Central memory CD8-positive, alpha-beta T cell (primary cell): ENCODE measurements at regions not wholly inside any gene's neighbourhood (a gene's known extent, or its start where the extent isn't known, plus 50 kb on each side); places are given as distances from the start of the nearest gene placed in this dataset.
"Not testable (repeated sequence)": the region's sequence is repeated elsewhere in the genome, so short reads cannot be mapped to it uniquely, and the experiment has no call there.

Experiments
- ATAC-seq: fragments of 150-1000 bp; cut with Tn5 transposase; replicated peaks from 2 replicates; pipeline ENCODE4 v1.10.0; 2022; ENCODE audit warnings: mild to moderate bottlenecking, moderate FRiP score, moderate number of reproducible peaks; ENCODE audit not compliant: poor library complexity, severe bottlenecking; ENCODE audit errors: extremely low read depth
- DNase-seq, 2 donors: peaks; one replicate each; pipeline ENCODE4 v3.0.0; 2021; ENCODE audit warnings: low spot score in 2 of 2
- H3K27ac Mint-ChIP-seq: one replicate; pipeline ENCODE4 v1.8.0; 2022; ENCODE audit warnings: low read depth, mild to moderate bottlenecking, moderate library complexity, mixed read lengths
- H3K27me3 Mint-ChIP-seq: one replicate; pipeline ENCODE4 v1.8.0; 2022; ENCODE audit warnings: mixed read lengths
- H3K36me3 Mint-ChIP-seq: one replicate; pipeline ENCODE4 v1.8.0; 2022; ENCODE audit warnings: mild to moderate bottlenecking, moderate library complexity, mixed read lengths; ENCODE audit not compliant: insufficient read depth
- H3K4me1 Mint-ChIP-seq: one replicate; pipeline ENCODE4 v1.8.0; 2022; ENCODE audit warnings: mixed read lengths
- H3K4me3 Mint-ChIP-seq: one replicate; pipeline ENCODE4 v1.8.0; 2022; ENCODE audit warnings: mild to moderate bottlenecking, moderate library complexity, mixed read lengths
- H3K9me3 Mint-ChIP-seq: one replicate; pipeline ENCODE4 v1.8.0; 2022; ENCODE audit warnings: mixed read lengths

DNA sequence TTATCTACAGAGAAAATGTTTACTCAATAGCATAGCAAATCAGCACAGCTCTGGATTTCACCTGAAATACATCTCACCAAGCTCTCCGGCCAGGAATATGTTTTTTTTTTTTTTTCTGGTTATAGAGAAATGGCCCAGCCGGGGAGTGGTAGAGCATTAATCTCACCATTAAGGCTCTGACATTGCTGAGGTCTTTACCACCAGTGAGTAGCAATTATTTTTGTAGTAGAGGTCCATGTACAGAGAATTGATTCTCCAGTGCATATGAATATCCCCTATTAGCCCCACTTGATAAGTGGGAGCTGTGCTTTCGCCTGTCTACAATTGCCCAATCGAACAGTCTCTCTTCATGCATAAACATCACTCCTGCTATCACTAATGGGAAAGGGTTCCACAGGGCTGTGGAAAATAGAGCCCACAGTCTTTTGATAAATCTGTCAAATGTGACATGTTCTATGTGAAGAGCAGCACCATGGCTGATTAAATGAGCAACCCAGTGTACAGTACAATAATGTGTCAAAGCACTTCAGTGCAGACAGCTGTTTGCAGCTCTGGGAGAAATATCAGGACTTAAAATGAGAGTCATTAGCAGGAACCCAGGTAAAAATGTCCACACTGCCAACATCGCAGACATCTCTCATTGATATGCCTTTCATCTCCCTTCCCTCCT lies 227.1 kb upstream of the ID4 start:
- no peak for ATAC-seq
- peaks cover 6% of the 10 kb centered on the region for H3K9me3 Mint-ChIP-seq
- H3K4me1 Mint-ChIP-seq: no peaks in the 10 kb centered on the region
- H3K27ac Mint-ChIP-seq: no peak overlapping the region
- no peak for DNase-seq
- no peaks in the 10 kb centered on the region for H3K36me3 Mint-ChIP-seq
- no peak overlapping the region for H3K4me3 Mint-ChIP-seq
- no peaks in the 10 kb centered on the region for H3K27me3 Mint-ChIP-seq

DNA sequence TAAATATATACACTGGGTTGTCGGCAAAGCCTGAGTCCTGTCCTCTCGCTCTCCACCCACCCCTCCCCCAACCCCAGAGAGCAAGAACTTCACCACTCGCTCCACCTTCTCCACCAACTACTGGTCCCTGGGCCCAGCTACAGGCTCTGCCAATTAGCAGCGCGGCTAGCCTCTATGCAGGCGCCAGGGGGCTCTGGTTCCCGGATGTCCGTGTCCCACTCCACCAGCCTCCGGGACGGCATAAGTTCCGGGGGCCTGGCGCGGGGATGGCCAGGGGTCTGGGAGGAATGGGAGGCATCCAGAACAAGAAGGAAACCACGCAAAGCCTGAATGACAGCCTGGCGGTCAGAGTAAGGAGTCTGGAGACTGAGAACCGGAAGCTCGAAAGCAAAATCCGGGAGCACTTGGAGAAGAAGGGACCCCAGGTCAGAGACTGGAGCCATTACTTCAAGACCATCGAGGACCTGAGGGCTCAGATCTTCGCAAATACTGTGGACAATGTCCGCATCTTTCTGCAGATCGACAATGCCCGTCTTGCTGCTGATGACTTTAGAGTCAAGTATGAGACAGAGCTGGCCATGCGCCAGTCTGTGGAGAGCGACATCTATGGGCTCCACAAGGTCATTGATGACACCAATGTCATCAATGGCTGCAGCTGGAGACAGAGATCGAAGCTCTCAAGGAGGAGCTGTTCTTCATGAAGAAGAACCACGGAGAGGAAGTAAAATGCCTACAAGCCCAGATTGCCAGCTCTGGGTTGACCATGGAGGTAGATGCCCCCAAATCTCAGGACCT lies 224.3 kb upstream of the ID4 start:
- H3K4me1 Mint-ChIP-seq, H3K4me3 Mint-ChIP-seq, ATAC-seq, DNase-seq, H3K27me3 Mint-ChIP-seq, H3K27ac Mint-ChIP-seq, H3K36me3 Mint-ChIP-seq: not testable (repeated sequence)
- peaks cover 23% of the 10 kb centered on the region for H3K9me3 Mint-ChIP-seq

DNA sequence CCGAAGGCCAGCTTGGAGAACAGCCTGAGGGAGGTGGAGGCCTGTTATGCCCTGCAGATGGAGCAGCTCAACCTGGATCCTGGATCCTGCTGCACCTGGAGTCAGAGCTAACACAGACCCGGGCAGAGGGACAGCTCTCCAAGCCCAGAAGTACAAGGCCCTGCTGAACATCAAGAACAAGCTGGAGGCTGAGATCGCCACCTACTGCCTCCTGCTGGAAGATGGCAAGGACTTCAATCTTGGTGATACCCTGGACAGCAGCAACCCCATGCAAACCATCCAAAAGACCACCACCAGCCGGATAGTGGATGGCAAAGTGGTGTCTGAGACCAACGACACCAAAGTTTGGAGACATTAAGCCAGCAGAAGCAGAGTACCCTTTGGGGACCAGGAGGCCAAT lies 223.5 kb upstream of the ID4 start:
- no peak for DNase-seq
- ATAC-seq: no peak
- H3K4me3 Mint-ChIP-seq: no peak overlapping the region

GRCh38 chr6:19616022-19616421 lies 221.1 kb upstream of the ID4 start:
- H3K9me3 Mint-ChIP-seq: peaks cover 28% of the 10 kb centered on the region
- no peaks in the 10 kb centered on the region for H3K36me3 Mint-ChIP-seq
- H3K27me3 Mint-ChIP-seq: no peaks in the 10 kb centered on the region
- ATAC-seq (no peak), DNase-seq (no peak)
- H3K4me3 Mint-ChIP-seq: no peak overlapping the region
- H3K27ac Mint-ChIP-seq: no peak overlapping the region
- no peaks in the 10 kb centered on the region for H3K4me1 Mint-ChIP-seq

More for the DNA sequence above, 223.5 kb upstream of the ID4 start:
- Mint-ChIP-seq H3K9me3 (peaks cover 28% of the 10 kb centered on the region), H3K4me1 (no peaks in the 10 kb centered on the region), H3K27ac (no peak overlapping the region), H3K36me3 (no peaks in the 10 kb centered on the region), H3K27me3 (no peaks in the 10 kb centered on the region)

DNA sequence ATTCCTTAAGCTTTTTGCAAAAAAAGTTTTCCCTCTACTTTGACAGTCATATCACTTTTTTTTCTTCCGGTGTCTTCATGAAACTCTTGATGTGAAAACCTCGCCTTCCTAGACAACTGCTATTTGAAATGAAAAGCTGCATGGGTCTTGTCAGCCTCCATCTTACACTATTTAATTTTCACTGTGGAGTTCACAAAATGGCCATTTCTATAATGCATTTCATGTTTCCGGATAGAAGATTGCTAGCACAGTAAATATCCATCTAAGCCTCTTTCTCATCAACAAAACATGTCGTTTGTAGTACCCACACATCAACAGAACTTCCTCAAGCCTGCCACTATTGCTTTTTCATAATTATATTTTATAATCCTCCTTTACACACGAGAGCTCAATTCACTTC lies 204.9 kb upstream of the ID4 start:
- Mint-ChIP-seq H3K27me3 (no peaks in the 10 kb centered on the region), H3K36me3 (peaks cover 4% of the 10 kb centered on the region), H3K4me1 (no peaks in the 10 kb centered on the region), H3K4me3 (no peak overlapping the region), H3K9me3 (no peaks in the 10 kb centered on the region), H3K27ac (no peak overlapping the region)
- no peak for DNase-seq
- no peak for ATAC-seq

DNA sequence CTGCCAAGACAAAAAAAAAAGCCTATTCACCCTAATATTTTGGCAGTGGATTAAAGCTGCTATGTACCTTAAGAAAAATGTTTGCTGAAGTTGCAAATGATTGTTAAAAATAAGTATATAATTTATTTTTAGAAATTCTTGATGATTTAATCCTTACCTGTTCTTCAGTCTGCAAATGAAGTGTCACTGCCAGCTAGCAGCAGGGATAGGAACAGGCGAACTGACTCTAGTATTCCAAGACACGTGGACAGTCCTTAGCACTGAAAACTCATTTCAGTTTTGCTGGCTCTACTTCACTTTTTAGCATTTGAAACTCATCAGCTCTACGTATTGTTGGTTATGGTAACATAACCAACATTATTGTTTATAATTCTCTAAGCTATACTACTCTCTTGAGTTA lies 204.4 kb upstream of the ID4 start:
- H3K4me1 Mint-ChIP-seq: no peaks in the 10 kb centered on the region
- no peak overlapping the region for H3K27ac Mint-ChIP-seq
- H3K27me3 Mint-ChIP-seq: no peaks in the 10 kb centered on the region
- H3K36me3 Mint-ChIP-seq: peaks cover 4% of the 10 kb centered on the region
- ATAC-seq (no peak), DNase-seq (no peak)
- no peak overlapping the region for H3K4me3 Mint-ChIP-seq
- no peaks in the 10 kb centered on the region for H3K9me3 Mint-ChIP-seq

- Mint-ChIP-seq H3K4me3 (no peak overlapping the region), H3K27ac (no peak overlapping the region), H3K9me3 (peaks cover 8% of the 10 kb centered on the region), H3K27me3 (no peaks in the 10 kb centered on the region), H3K36me3 (peaks cover 2% of the 10 kb centered on the region), H3K4me1 (no peaks in the 10 kb centered on the region)
- DNase-seq (no peak), ATAC-seq (no peak)
Observed at GRCh38 chr6:19635728-19636127, 201.4 kb upstream of the ID4 start.

GRCh38 chr6:19637010-19637409 lies 200.2 kb upstream of the ID4 start:
- Mint-ChIP-seq H3K36me3 (peaks cover 2% of the 10 kb centered on the region), H3K27me3 (no peaks in the 10 kb centered on the region), H3K9me3 (peaks cover 8% of the 10 kb centered on the region), H3K4me1 (no peaks in the 10 kb centered on the region), H3K4me3 (no peak overlapping the region), H3K27ac (no peak overlapping the region)
- DNase-seq (no peak), ATAC-seq (no peak)

DNA sequence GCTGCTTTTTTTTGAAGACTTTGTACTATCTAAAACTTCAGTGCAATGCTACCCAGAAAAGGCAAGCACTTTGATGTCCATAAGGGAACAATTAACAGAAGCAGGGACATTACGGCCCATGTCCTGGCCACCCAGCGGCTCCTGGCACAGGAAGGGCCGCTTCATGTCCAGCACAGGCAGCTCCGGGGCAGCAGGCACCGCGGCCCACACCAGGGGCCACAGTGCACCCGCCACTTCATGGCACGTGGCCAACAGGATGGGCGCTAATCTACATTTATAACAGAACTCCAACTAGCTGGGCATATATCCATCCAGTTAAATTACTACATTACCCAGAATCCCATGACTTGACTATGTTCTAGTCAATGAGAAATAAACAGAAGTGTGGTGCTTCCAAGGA lies 198.2 kb upstream of the ID4 start:
- Mint-ChIP-seq H3K4me1 (no peaks in the 10 kb centered on the region), H3K36me3 (no peaks in the 10 kb centered on the region), H3K9me3 (peaks cover 8% of the 10 kb centered on the region), H3K27ac (no peak overlapping the region), H3K27me3 (no peaks in the 10 kb centered on the region), H3K4me3 (no peak overlapping the region)
- ATAC-seq (no peak), DNase-seq (no peak)

DNA sequence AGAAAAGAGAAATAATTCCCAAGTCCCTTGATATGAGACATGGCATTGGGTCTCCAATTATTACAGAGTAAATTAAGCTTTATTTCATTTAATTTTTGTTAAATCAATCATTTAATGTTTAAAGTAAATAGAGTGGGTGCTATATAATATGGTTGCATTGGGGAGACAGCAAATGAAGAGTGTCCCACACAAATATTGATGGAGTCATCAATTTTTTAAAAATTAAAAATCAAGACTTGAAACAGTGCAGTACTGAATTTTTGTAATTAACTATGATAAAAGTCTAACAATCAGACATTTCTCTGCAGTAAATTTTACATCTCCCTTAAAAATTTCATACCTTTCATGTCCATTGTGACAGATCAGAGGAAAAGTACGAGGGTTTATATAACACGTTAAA lies 193.9 kb upstream of the ID4 start:
- H3K27me3 Mint-ChIP-seq: no peaks in the 10 kb centered on the region
- H3K4me1 Mint-ChIP-seq: no peaks in the 10 kb centered on the region
- DNase-seq: no peak
- peaks cover 8% of the 10 kb centered on the region for H3K9me3 Mint-ChIP-seq
- ATAC-seq: no peak
- no peak overlapping the region for H3K27ac Mint-ChIP-seq
- H3K36me3 Mint-ChIP-seq: no peaks in the 10 kb centered on the region
- H3K4me3 Mint-ChIP-seq: no peak overlapping the region

- no peak for DNase-seq
- no peak for ATAC-seq
- no peaks in the 10 kb centered on the region for H3K27me3 Mint-ChIP-seq
- H3K4me3 Mint-ChIP-seq: no peak overlapping the region
- H3K27ac Mint-ChIP-seq: no peak overlapping the region
- no peaks in the 10 kb centered on the region for H3K4me1 Mint-ChIP-seq
- H3K9me3 Mint-ChIP-seq: peaks cover 8% of the 10 kb centered on the region
- no peaks in the 10 kb centered on the region for H3K36me3 Mint-ChIP-seq
Observed at GRCh38 chr6:19643713-19644112, 193.5 kb upstream of the ID4 start.

DNA sequence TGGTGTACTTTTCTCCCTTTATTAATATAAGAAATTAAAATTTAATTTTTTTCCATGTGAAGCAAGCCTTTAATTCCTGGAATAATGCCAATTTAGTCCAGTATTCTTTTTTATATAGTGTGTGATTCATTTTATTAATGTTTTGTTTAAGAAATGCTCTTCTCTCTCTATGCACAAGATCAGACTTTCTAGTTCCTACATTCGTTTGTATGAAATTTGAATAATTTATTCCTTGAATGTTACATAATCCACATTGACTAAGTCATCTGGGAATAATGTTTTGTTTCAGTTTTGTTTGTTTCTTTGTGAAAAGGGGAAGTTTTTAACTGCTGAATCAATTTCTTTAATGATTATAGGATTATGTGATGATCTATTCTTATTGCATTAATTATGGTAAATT lies 181.4 kb upstream of the ID4 start:
- DNase-seq: no peak
- no peaks in the 10 kb centered on the region for H3K36me3 Mint-ChIP-seq
- H3K4me3 Mint-ChIP-seq: no peak overlapping the region
- no peak overlapping the region for H3K27ac Mint-ChIP-seq
- no peak for ATAC-seq
- H3K9me3 Mint-ChIP-seq: no peaks in the 10 kb centered on the region
- H3K4me1 Mint-ChIP-seq: no peaks in the 10 kb centered on the region
- no peaks in the 10 kb centered on the region for H3K27me3 Mint-ChIP-seq

DNA sequence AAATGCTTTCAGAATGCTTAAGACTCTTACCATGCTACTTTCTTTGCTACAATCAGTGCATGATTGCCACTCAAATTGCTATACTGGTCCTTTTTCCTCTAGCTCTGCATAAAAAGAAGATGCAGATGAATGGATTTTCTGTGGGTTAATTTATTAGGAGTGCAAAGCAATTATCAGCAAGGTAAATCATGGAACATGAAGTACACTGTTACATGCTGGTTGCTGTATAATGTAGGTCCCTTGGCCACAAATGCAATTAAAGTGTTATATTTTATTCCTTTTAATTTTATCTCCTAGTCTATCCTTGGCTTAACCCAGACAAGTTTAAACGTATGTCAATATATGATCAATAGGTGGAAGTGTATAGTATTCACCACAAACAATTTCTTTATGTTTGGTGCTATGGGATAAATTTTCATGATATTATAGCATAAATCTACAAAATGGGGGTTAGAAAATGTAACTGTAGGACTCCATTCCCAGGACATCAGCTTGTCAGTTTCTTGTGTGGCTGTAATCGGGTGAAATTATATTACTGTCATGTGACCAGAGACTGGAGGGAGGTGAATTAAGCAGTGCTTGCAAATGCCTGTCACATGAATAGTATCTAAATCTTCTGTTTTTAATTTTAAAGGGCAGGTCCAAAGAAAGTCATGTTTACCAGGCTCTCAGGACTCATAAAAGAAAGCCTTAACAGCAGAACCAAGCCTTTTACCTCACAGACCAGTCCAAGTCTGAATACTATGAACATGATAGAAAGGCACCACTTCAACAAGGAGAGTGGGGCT lies 176.9 kb upstream of the ID4 start:
- no peak for ATAC-seq
- Mint-ChIP-seq H3K9me3 (peaks cover 12% of the 10 kb centered on the region), H3K4me3 (no peak overlapping the region), H3K36me3 (no peaks in the 10 kb centered on the region), H3K27ac (no peak overlapping the region), H3K4me1 (no peaks in the 10 kb centered on the region), H3K27me3 (no peaks in the 10 kb centered on the region)
- no peak for DNase-seq
